Kidney (tissue), 13 donors: ENCODE measurements at regions not wholly inside any gene's neighbourhood (a gene's known extent, or its start where the extent isn't known, plus 50 kb on each side); places are given as distances from the start of the nearest gene placed in this dataset.

Experiments used
- DNase-seq, 5 donors: peaks; one replicate each; pipeline ENCODE4 v3.0.0-alpha.2; 2013 to 2020
- FAIRE-seq: peaks from 2 replicates; lab custom pipeline; 2012; peaks lifted over from hg19 to GRCh38; lab: Jason Lieb, UNC
- H3K27ac ChIP-seq, 2 donors: one replicate each; pipeline ENCODE4 v1.7.0; 2013; ENCODE audit warnings: low read depth in 2 of 2, low read length in 2 of 2, inconsistent platforms in 1 of 2
- H3K27me3 ChIP-seq: one replicate; pipeline ENCODE4 v1.7.1; 2013; ENCODE audit warnings: low read length, inconsistent platforms; ENCODE audit not compliant: control insufficient read depth, insufficient read depth
- H3K36me3 ChIP-seq, 3 donors: one replicate each; pipeline versions ENCODE4 v1.7.0 to v1.7.1; 2013; ENCODE audit warnings: low read length in 3 of 3, control low read depth in 1 of 3, inconsistent platforms in 1 of 3; ENCODE audit not compliant: insufficient read depth in 3 of 3, control insufficient read depth in 2 of 3
- H3K4me1 ChIP-seq, 3 donors: one replicate each; pipeline versions ENCODE4 v1.7.0 to v1.7.1; 2013; ENCODE audit warnings: low read length in 3 of 3, inconsistent platforms in 1 of 3, low read depth in 1 of 3; ENCODE audit not compliant: control insufficient read depth in 2 of 3, insufficient read depth in 2 of 3
- H3K4me3 ChIP-seq, 3 donors: one replicate each; pipeline versions ENCODE4 v1.7.0 to v1.8.1; 2013; ENCODE audit warnings: low read length in 3 of 3, control low read depth in 1 of 3, inconsistent platforms in 1 of 3
- H3K9ac ChIP-seq, 3 donors: one replicate each; pipeline versions ENCODE4 v1.7.0 to v1.7.1; 2013; ENCODE audit warnings: low read length in 3 of 3, control low read depth in 1 of 3, inconsistent platforms in 1 of 3
- H3K9me3 ChIP-seq, 3 donors: one replicate each; pipeline versions ENCODE4 v1.7.0 to v1.7.1; 2013; ENCODE audit warnings: low read length in 3 of 3, control low read depth in 1 of 3, inconsistent platforms in 1 of 3; ENCODE audit not compliant: control insufficient read depth in 2 of 3, insufficient read depth in 1 of 3
- CTCF ChIP-seq: IDR thresholded peaks from 3 replicates; pipeline ENCODE4 v1.5.1; 2012; ENCODE audit warnings: mild to moderate bottlenecking, moderate library complexity, borderline replicate concordance; ENCODE audit not compliant: insufficient read depth; ENCODE audit errors: extremely low read depth
- intact Hi-C: fragments of 100-400 bp; cut with DNase I; formaldehyde crosslinking; loops from one replicate; pipeline ENCODE4 v1.11.1; 2022
- donor health status: control.
- donor health status: control.
- donor health status: control.
- donor health status: control.
- donor health status: control.
- donor health status: DM: yes; HTN: yes; CAD: no.
- donor health status: Normal renal cell carcinoma (clear cell type).

- FAIRE-seq (no peak), DNase-seq (no peak)
- Histone ChIP-seq H3K4me3 (no peak overlapping the region), H3K27me3 (no peaks in the 10 kb centered on the region), H3K9me3 (no peaks in the 10 kb centered on the region), H3K27ac (no peak overlapping the region), H3K4me1 (no peaks in the 10 kb centered on the region), H3K36me3 (no peaks in the 10 kb centered on the region), H3K9ac (no peak overlapping the region)
- intact Hi-C loops: no loop called here
- no peak for TF ChIP-seq CTCF
Observed at GRCh38 chr13:84050536-84050935, 168.3 kb upstream of the SLITRK1 start.

DNA sequence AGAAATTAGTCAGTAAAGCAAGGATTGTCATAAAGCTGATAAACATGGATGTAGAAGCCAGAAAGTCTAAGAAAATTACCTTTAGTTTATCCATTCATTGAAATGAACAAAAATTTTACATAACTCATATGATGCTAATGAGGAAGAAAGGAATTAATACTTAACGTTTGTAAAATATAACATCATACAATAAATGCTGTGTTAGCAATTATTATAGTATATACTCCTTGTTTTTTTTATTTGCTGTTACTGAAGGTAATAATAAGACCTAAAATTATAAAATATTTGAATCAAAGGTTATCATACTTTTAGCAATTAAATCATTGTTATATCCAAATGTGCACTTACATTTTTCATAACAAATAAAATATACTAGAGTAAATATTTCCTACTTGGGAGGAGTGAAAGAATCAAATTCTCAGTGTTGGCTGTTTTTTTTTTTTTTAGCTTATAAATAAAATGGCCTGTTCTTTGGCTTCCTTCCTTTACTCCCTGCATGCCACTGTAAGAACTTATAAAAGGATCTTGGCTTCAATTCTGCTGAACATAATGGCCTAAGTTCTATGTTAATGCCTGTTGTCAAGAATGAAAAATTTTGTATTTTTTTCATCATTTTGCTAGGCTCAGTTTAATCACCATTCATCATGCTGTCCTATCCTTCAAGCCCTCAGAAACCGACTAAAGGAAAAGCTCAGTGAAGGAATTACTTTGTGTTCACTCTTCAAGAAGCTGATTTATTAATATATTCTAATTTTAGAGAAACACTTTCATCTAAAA, 167.4 kb upstream of the SLITRK1 start:
- Histone ChIP-seq H3K9me3 (no peaks in the 10 kb centered on the region), H3K27me3 (no peaks in the 10 kb centered on the region), H3K9ac (no peak overlapping the region), H3K27ac (no peak overlapping the region), H3K36me3 (no peaks in the 10 kb centered on the region), H3K4me1 (no peaks in the 10 kb centered on the region), H3K4me3 (no peak overlapping the region)
- no peak for TF ChIP-seq CTCF
- FAIRE-seq: no peak
- intact Hi-C loops: no loop called here
- peak in 1 of 5 donors; percentile 7 for DNase-seq

DNA sequence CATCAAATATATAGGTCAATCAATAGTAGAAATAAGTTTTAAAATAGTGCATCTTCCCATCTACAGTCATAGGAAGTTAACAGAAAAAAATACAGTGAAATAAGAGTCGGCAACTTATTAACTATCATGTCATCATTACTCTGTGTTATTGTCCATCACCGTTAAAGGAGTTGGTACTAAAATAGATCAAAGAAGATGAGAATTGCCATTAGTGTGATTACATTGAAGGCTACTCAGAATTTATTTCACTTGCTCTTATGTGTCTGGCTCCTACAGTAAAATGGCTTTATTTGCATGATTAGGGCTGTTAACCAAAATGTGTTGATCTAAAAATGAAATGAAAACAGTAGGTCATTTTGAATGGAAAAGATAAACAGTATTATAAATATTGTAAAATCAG, 162.5 kb upstream of the SLITRK1 start:
- no peak for FAIRE-seq
- Histone ChIP-seq H3K9me3 (no peaks in the 10 kb centered on the region), H3K36me3 (no peaks in the 10 kb centered on the region), H3K4me1 (no peaks in the 10 kb centered on the region), H3K27ac (no peak overlapping the region), H3K9ac (no peak overlapping the region), H3K4me3 (no peak overlapping the region), H3K27me3 (no peaks in the 10 kb centered on the region)
- DNase-seq: no peak
- TF ChIP-seq CTCF: no peak
- intact Hi-C loops: no loop called here

DNA sequence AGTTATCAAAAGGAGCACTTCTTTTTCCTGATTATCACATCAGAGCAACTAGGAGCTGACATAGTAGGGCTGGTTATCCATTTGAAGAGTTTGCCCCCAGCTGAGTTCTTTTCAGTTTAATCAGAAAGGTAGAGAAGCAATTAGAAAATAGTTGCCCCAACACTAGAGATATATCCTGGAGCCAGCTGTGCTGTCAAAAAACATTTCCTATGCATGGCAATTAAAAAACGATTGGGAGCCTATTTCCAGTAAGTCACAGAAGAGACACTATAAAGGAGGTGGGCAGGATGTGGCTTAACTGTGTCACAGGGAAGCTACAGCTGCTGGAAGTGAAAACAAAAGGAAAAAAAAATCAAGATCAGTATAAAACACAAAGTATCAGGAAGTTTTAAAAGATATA, 155.7 kb upstream of the SLITRK1 start:
- DNase-seq (peak in 1 of 5 donors; percentile 2), FAIRE-seq (no peak)
- Histone ChIP-seq H3K9ac (no peak overlapping the region), H3K27me3 (no peaks in the 10 kb centered on the region), H3K9me3 (no peaks in the 10 kb centered on the region), H3K27ac (no peak overlapping the region), H3K4me1 (no peaks in the 10 kb centered on the region), H3K4me3 (no peak overlapping the region), H3K36me3 (no peaks in the 10 kb centered on the region)
- intact Hi-C loops: no loop called here
- no peak for TF ChIP-seq CTCF
